HuH-7 (cell line): ENCODE measurements at regions not wholly inside any gene's neighbourhood (a gene's known extent, or its start where the extent isn't known, plus 50 kb on each side); places are given as distances from the start of the nearest gene placed in this dataset.

Experiments
- DNase-seq: peaks from one replicate; pipeline ENCODE4 v3.0.0; 2011; ENCODE audit warnings: low spot score

DNA sequence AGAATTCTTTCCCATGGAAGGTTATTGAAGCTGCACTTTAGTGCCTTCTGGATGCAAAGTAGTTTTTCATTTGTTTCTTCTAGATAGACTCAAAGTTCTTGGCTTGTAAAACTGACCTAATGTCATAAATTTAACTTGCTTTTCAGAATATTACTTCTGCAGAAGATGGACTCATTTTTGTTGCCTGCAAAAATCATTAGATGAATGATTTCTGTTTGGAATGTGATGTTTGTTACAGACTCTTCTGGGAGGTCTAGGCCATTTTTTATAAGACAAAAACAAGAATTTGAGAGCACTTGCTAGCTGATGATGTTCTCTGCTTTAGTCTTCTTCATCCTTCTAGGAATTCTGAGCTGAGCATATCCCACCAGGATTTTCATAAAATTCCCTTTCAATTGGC is 308.6 kb upstream of the GIMD1 start:
- DNase-seq = no peak

GRCh38 chr4:106676173-106676921 is 307.8 kb upstream of the GIMD1 start:
- DNase-seq = no peak

GRCh38 chr4:106671716-106672115 is 303.1 kb upstream of the GIMD1 start:
- no peak for DNase-seq

GRCh38 chr4:106670976-106671375 is 302.4 kb upstream of the GIMD1 start:
- DNase-seq = no peak

GRCh38 chr4:106659371-106659770 is 290.8 kb upstream of the GIMD1 start:
- DNase-seq = no peak

DNA sequence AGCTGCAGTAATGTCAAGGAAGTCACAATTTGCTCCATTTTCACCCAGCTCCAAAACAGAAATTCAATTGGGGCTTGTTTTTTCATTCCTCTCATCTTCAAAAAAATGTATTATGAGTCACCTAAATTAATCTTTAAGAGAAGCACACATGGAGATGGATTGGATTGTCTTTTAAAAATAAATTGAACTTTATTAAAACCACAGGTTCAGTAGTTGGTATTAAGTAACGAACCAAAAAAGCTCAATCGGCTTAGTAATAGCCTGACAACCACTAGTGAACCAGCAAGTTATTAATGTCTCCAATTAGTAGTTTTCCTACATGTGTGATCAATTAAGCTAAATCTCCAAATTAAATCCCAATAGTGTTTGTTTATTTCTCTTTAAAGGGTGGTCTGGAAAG is 283.5 kb upstream of the GIMD1 start:
- DNase-seq = no peak

GRCh38 chr4:106650701-106651100 is 282.1 kb upstream of the GIMD1 start:
- DNase-seq = no peak

DNA sequence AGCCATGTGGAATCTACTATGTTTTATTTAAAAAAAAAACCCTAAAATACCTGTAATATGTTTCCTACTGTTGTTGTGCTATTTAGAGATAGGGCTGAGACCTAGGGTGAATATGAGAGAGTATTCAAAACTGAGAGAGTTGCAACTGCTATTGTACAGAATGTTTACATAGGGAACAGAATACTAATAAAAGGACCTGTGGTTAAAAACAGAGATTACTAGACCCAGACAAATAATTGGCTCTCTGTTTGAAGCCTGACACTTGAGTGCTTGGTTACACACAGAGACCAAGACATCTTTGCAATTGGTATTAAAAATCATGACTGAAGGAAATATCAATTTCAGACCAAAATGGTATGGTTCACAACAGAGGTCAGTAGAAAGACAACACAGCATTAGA is 278.9 kb upstream of the GIMD1 start:
- DNase-seq = no peak

DNA sequence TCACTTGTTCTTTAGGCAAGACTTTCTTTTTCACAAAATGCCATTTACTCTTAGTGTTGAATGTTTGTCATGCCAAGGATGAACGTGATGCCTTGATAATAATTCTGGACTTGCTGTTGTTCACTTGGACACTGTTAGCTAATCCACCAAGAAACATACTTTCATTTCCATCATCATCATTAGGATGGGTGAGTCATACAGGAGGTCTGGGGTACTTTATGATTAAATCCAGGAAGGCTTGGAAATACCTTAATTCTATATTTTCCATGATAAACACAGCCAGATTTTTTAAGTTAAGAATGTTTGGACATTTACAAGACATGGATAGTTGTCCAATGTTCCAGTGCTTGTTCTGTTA is 260.7 kb upstream of the GIMD1 start:
- DNase-seq = no peak

- no peak for DNase-seq
Measured at GRCh38 chr4:106628586-106629267, 260.1 kb upstream of the GIMD1 start.

DNA sequence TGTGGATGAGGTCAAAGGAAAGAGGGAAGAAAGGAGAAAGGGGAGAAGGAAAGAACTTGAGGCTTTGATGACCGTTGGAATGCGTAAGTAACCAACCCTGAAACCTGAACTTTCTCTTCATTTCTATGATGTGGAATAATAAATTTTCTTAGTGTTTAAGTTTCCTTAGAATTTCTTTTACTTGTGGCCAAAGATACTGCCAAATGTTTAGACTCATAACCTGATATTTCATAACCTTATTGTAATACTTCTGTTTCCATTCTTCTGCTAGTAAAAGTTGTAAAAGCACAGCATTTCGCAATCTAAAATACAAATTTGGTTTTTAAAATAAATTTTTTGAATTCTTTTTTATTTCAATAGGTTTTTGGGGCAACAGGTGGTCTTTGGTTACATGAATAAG is 258.5 kb upstream of the GIMD1 start:
- no peak for DNase-seq

DNA sequence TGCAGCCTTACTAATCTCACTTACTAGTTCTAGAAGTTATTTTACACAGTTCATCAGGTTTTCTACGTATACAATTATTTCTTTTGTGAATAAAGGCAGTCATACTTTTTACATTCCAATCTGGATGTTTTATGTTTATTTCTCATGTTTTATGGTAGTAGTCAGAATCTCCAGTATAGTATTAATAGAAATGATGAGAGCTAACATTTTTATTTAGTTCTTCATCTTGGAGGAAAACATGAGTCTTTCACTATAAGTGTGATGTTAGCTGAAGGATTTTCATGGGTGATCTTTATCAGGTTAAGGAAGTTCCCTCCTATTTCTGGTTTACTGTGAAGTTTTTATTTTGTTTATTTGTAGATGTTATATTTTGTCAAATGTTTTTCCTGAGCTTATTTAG is 256.1 kb upstream of the GIMD1 start:
- DNase-seq = no peak

DNA sequence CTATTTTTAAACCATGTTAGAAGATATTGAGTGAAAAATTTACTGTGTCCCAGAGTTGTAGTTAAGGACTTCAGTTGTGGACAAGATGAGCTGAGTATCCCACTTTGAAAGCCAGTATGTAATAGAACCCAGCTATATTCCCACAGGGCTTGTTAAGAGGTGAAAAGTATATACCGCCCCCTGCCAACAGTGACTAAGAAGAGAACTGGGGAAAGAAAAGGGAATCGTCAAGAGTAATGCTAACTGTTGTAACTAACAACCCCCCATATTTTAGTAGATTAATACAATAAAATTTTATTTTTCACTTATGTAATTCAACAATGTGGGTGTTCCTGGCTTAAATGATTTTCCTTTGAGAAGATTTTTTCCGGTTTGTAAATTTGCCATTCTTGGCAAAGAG is 250.4 kb upstream of the GIMD1 start:
- DNase-seq = peak; percentile 4

DNA sequence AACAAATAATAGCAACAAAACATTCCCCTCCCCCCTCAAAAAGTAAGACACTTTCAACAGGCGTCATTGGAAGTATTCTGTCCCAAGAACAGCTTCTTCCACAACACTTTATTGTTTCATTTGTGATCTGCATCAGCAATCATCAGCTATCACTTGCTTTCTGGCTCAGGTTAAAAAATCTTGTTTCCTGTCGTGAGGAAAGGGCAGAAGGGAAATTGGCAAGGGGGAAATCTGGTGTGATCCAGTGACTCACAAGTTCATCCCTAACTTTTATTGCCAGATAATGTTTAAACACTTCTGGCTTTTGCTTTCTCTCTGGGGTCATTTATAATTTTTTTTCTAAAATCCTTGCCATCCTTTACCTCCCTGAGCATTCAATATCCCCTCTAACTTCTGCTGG is 247.4 kb upstream of the GIMD1 start:
- DNase-seq = no peak

GRCh38 chr4:106615410-106615945 is 246.9 kb upstream of the GIMD1 start:
- DNase-seq = no peak

GRCh38 chr4:106614441-106614840 is 245.9 kb upstream of the GIMD1 start:
- DNase-seq = no peak

DNA sequence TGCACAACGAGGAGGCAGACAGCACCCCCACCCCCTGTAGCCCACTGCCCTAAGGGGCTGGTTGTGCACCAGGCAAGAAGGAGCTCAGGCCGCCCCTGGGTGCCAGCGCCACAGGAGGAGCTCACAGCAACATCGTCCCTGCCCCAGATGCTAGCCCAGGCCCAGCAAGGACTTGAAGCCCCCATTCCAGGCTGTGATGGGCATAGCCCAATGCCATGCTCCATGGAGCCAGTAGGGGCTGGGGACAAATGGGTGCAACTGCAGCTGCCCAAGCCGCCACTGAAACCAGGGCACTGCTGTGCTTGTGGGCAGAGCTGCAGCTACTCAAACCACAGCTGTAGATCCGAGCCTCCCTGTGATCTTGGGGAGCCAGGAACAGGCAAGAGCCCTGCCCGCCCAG is 241.3 kb upstream of the GIMD1 start:
- DNase-seq = no peak

DNA sequence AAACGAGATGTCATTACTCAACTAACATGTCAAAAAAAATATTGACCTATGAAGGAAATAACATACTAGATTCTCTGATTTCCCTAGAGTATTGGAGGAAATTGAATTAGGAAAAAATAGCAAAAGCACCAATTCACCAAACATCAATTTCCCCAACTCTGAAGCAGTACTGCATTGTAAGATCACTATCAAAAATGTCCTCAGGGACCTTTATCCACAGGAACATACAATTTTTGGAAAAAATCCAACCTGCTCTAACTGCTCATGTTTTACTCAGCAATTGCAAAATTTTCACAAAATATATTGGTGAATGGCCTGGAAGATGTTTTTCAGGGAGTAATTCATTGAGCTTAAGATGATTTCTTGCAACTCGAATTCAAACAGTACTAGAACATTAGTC is 239.0 kb upstream of the GIMD1 start:
- no peak for DNase-seq

DNA sequence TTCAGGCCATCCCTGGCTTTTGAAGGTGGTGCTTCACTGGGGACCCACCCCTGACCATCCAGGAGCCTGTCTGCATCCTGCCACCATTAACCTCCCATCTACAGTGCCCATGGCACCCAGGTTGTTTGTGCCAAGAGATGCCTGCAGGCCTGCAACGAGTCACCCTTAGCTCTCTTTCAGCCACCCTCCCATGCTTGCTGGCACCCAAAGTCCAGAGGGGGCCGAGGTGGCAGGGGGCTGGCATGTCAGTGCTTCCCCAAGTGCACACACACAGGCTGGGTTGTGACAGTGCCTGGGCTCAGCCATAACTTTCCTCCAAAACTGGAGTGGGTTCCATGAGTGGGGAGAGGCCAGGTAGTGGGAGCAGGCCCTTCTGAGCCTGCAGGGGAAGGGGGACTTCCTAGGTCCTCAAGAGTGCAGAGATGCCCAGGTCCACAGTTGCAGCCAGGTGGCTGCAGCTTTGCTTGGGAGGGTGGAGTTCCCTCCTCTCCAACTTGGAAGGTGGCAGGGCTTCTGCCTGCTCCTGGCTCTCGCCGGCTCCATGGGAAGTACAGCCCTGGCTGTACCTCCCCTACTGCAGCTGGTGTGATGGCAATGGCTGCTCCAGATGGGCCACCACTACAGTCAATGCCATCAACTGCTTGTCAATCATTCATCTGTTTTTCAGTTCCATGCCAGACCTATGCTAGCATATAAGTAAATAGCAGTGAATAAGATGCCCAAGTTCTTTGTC is 235.9 kb upstream of the GIMD1 start:
- DNase-seq = no peak

- no peak for DNase-seq
Measured at GRCh38 chr4:106603471-106603870, 234.9 kb upstream of the GIMD1 start.

- DNase-seq = no peak
Measured at GRCh38 chr4:106602711-106603110, 234.1 kb upstream of the GIMD1 start.

- no peak for DNase-seq
Measured at GRCh38 chr4:106601519-106601918, 232.9 kb upstream of the GIMD1 start.

GRCh38 chr4:106595906-106596305 is 227.3 kb upstream of the GIMD1 start:
- DNase-seq = no peak
